ENCODE measurements at regions not wholly inside any gene's neighbourhood (a gene's known extent, or its start where the extent isn't known, plus 50 kb on each side); places are given as distances from the start of the nearest gene placed in this dataset.

- Histone ChIP-seq H3K23ac (ENCODE audit: insufficient read length, low read depth, low read length) (no peak overlapping the region), H3K14ac (ENCODE audit: insufficient read depth, low read length) (no peak overlapping the region), H3K27ac (ENCODE audit: insufficient read length, low read depth, low read length) (no peak overlapping the region), H4K5ac (ENCODE audit: insufficient read length, low read depth, low read length) (no peak overlapping the region), H3T11ph (ENCODE audit: low read length) (no peak overlapping the region), H3K56ac (ENCODE audit: insufficient read length, low read depth, low read length) (no peak overlapping the region), H3K4ac (ENCODE audit: low read depth, low read length) (no peak overlapping the region), H2BK120ac (ENCODE audit: low read depth, low read length, poor library complexity, severe bottlenecking) (no peak overlapping the region), H2BK15ac (ENCODE audit: low read depth, low read length) (no peak overlapping the region), H3K79me2 (ENCODE audit: insufficient read depth, low read length) (no peaks in the 10 kb centered on the region), H3K4me1 (ENCODE audit: insufficient read depth, low read length) (no peaks in the 10 kb centered on the region), H4K8ac (replicated peaks; ENCODE audit: insufficient read length, low read depth, low read length) (no peak overlapping the region), H3K23me2 (ENCODE audit: insufficient read length, low read depth, low read length, poor library complexity, severe bottlenecking) (no peaks in the 10 kb centered on the region), H4K91ac (ENCODE audit: insufficient read length, low read depth, low read length) (no peak overlapping the region), H3K18ac (ENCODE audit: insufficient read length, low read depth, low read length) (no peak overlapping the region), H3K27me3 (ENCODE audit: insufficient read depth, low read length) (no peaks in the 10 kb centered on the region), H2BK20ac (ENCODE audit: low read depth, low read length, poor library complexity, severe bottlenecking) (no peak overlapping the region), H3K9ac (ENCODE audit: extremely low read depth, insufficient read length, low read length) (no peak overlapping the region), H2BK5ac (ENCODE audit: insufficient read length, low read length) (no peak overlapping the region), H2AK5ac (ENCODE audit: insufficient read length, low read length) (no peak overlapping the region), H2AFZ (ENCODE audit: low read length) (no peak overlapping the region), H3K4me2 (ENCODE audit: insufficient read depth, insufficient read length, low read length) (no peak overlapping the region), H4K20me1 (ENCODE audit: control insufficient read depth, insufficient read depth, insufficient read length) (no peaks in the 10 kb centered on the region), H2BK12ac (ENCODE audit: insufficient read length, low read depth, low read length) (no peak overlapping the region), H3K79me1 (ENCODE audit: insufficient read depth, low read depth, low read length, poor library complexity, severe bottlenecking) (no peaks in the 10 kb centered on the region), H3K9me3 (ENCODE audit: control insufficient read depth, low read depth, low read length) (no peaks in the 10 kb centered on the region)
- H3K36me3 Mint-ChIP-seq (ENCODE audit: insufficient read depth in 1 of 3, low read depth in 3 of 3): no peaks in the 10 kb centered on the region
- peaks cover under 1% of the 10 kb centered on the region; the same call in 1 of the 2 replicates for H3K27me3 Mint-ChIP-seq (ENCODE audit: low read depth)
- no peak overlapping the region for H3K4me3 Mint-ChIP-seq
- no peaks in the 10 kb centered on the region for H3K9me3 Mint-ChIP-seq
- H3K27ac Mint-ChIP-seq: no peak overlapping the region
- DNase-seq: no peak
- TF ChIP-seq CTCF (conservative IDR thresholded peaks at IDR 0.05): no peak
- H3K4me1 Mint-ChIP-seq: no peaks in the 10 kb centered on the region
- WGBS (ENCODE audit: extremely low coverage, insufficient read length, low lambda C conversion rate): no CpG with 5 or more reads among the region's 3 CpGs
These were observed 124.7 kb upstream of the BRINP3 start for GRCh38 chr1:190602325-190602724.
